ENCODE measurements at regions not wholly inside any gene's neighbourhood (a gene's known extent, or its start where the extent isn't known, plus 50 kb on each side); places are given as distances from the start of the nearest gene placed in this dataset.
A peak's percentile ranks its signal among the peaks of the same experiment; 100 is the strongest.

DNA sequence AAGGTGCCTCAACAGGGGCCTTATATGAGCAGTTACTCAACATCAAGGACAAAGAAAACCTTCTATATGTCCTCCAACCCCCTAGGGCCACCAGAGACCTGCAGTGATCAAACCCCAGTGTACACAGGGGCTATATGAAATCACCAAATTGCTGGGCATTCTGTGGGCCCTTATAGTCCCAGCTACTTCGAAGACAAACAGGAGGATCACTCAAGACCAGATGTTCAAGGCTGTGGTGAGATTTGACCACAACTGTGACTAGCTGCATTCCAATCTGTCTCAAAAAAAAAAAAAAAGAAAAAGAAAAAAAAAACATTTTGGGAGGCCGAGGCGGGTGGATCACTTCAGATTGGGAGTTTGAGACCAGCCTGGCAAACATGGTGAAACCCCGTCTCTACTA is 51.0 kb upstream of the PRB2 start:
- DNase-seq = no peak

DNA sequence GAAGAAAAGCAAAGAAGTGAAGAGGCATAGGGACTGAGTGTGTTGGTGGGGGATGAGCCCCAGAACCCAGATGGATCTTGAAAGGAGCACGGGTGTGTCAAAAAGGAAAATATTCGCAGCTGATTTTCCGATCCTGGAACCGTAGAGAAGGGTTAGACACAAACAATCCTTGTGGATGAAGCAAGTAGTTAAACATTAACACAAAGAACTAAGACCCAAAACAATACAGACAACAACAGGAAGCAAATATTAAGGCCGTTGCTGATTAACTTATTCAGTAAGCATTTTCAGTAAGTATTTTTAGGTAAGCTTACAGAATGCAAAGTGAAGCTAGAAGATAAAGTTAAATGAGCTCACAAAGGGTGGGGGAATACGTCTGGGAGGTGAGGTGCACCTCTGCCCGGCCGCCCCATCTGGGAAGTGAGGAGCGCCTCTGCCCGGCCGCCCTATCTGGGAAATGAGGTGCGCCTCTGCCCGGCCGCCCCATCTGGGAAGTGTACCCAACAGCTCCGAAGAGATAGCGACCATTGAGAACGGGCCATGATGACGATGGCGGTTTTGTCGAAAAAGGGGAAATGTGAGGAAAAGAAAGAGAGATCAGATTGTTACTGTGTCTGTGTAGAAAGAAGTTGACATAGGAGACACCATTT is 62.8 kb upstream of the PRB2 start:
- DNase-seq = no peak

DNA sequence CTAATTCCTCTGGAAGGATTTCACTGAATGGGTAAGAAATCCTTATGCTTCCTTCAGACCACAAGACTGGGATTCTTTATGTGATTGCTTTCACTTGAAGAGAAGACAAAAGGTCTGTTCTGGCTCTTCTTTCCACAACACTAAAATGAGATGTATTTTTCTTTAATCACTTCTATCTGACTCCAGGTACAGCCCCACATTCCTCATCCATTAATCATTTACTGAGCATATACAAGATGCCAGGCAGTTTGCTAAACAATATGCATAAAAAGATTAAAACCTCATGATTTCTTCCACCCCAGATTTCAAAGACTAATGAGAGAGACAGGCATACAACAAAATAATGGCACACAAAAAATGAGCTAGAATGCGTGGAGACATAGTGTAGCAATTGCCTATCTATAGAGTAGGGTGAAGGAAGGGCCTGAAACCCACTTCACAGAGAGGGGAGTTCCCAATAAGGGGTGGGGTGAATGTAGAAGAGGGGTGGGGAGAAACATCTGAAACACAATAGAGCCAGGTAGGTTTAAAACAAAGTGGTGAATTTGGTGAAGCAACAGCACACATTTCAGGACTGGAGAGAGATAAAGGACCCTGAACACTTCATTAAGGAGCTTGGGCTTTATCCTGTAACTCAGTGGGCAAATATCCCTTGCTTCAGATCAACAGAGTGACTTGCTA is 65.1 kb upstream of the PRB2 start:
- no peak for DNase-seq

DNA sequence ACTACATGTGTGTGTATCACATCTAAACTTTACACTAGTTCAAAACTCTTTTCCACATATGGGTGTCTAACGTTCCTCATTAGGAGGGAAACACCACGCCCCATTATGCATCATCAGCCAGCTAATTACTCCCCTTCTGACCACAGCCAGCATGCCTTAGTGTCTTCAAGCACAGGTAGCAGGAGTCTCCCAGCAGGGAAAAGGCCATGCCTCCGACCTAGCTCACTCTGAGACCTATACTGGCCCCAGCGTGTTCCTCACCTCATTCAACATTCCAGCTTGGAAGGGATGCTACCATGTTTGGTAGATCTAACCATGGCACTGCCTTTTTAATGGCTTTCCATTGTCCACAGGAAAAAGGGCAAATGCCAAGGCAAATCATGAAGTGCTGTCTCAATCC is 66.1 kb upstream of the PRB2 start:
- DNase-seq = no peak

DNA sequence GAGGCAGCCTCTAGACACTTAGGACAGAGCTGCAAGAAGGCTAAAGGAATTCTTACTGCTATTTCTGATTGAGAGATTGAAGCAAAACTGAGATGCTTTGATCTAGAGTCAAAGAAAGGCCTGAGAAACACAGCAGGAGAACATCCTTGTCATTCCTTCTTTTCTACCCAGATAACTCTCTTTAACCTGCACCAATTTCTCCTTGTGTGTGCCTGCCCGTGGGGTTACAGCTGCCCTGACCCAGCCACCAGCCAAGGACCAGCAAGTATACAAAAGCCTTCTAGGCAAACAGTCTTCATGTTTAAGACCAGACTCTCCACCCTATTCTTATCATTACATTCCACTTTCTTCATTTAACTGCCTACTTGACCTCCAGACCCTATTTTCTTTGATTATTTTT is 81.7 kb upstream of the PRB2 start:
- no peak for DNase-seq

DNA sequence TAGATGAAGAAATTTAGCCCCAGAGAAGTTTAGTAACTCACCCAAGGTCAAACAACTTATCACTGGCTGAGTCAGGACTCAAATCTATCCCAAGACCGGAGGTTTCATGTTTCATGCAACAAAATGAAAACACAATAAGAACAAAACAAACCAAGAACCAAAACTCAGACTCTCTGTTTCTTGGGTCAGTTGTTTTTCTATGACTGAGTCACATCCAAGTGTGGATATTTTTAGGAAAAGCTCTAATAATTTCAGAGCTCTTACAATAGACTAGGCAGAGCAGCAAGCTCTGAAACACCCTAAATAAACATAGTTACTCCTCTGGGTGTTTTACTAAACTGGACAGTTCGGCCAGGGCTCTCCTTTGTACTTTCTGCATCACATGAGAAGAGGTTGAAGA is 87.6 kb upstream of the PRB2 start:
- DNase-seq = no peak

DNA sequence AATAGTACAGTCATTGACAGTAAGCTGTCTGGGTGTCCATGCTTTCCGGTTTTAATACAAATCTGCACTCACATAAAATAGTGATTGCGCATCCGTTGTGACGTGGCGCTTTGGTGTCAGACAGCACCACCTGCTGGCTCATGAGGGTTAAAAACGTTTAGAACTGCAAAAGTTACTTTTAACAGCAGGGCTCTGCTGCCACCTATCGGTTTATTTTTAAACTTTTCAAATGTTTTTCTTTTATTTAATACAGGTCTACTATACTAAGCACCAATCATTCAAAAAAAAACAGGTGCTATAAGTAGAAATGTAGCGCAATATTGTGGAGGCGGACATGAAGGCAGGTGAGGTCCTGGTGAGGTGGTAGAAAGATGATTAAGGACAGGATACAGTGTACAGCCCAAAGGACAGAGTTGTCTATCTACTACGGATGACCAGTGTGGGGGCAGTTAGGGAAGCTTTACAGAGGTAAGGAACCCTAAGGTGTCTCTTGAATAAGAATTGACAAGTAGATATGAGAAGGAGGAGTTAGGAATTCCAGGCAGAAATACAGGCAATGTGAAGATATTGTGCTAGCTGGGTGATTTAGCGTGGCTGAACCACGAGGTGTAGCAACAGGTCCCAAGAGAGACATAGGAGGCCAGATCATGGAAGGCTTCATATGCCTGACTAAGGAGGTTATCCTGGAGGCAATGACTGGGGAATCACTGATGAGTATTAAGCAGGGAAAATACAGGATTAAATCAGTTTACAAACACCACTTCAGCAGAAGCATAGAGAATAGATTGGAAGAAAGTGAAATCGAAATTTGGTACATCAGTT is 91.5 kb upstream of the PRB2 start:
- DNase-seq = peak; percentile 90 to 91

DNA sequence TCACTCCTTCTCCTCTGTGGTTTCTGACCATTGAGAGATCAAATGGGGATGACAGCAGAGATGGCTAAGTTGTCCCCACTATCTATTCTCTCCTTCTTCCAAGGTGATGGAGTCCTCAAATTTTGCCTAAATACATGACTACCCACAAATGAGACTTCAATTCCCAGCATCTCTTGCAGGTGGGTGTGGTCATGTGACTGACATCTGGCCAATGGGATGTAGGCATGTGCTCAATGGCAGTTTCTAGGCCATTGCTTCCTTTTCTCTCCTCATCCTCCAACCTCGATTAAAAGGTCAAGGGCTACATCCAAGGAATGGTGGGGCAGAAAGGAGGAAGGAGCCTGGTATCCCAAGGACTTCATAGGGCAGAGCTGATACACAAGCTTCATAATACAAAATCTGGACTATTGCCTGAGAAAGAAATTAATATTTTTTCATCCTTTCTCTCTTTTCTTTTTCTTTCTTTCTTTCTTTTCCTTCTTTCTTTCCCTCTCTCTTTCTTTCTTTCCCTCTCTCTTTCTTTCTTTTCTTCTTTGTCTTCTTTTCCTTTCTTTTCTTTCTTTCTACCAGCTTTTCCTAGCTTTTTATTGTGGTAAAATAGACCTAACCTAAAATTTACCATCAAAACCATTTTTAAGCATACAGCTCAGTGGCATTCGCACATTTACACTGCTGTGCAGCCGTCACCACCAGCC is 100.9 kb upstream of the PRB2 start:
- DNase-seq = no peak

DNA sequence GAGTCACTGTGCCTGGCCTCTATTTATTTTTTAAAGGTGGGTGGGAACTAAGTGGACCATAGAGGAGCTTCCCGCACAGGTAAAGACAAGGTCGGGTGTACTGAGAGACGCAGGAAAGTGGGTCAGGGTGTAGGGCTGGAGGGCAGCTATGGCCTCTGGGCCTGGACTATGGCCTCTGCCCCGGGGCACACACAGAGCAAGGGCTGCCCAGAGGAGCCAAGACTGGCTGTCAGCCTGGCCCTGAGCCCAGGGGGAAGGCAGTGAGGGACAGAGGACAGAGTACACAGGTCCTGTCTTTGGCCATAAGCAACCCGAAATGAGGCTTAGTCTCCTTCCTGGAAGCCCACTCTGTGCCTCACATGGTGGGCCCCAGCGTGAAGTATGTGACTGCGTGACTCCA is 102.1 kb upstream of the PRB2 start:
- no peak for DNase-seq

DNA sequence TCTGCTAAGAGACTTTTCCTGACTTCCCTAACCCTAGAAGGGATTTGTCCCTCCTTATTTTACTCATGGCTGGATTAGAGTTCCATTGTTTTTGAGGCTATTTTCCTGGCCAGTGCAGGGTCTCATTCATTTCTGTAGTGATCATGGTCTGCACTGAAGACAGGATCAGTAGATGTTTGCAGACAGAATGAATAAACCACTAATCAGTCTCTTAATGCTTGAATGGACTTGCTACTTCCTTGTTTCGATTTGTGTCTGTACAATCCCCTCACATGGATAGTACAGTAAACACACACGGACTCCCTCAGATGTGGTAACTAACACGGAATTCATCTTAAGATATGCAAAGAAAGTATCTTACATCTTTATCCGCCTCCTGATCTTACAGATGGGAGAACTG is 102.6 kb upstream of the PRB2 start:
- no peak for DNase-seq

DNA sequence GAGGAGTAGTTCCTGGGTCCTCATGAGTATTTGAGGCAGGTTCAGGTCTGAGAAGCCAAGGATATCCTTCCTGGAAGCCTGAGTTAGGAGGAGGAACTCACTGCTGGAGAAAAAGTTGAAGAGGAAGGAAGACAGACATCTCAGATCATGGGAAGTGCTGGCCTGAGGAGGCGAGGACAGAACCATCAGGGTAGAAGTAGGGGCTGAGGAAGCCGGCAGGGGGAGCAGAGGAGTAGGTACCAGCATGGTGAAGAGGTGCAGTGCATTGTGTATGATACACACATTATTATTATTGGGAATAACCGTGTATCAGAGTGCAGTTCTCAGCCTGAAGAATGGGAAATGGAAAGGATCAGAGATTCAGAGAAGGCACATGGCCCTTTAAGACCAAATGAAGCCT is 103.2 kb upstream of the PRB2 start:
- peak in 1 of 2 donors; percentile 16 for DNase-seq

DNA sequence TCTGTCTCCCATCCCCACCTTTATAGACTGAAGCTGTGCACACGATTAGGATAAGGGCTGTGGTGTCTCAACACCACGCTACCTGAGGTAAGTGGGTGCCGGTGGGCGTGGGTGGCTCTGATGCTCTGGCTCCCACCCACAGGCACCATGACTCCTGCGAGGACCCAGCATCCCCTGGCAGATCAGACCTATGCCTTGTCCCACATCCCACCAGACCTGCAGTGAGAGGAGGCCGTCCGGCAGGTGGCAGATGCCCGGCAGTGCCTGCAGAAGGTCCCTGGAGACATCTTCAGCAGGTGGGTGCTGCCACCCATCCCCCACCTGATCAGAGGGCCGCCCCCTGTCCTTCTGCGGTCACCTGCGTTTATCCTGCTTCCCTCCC is 104.4 kb upstream of the PRB2 start:
- no peak for DNase-seq

DNA sequence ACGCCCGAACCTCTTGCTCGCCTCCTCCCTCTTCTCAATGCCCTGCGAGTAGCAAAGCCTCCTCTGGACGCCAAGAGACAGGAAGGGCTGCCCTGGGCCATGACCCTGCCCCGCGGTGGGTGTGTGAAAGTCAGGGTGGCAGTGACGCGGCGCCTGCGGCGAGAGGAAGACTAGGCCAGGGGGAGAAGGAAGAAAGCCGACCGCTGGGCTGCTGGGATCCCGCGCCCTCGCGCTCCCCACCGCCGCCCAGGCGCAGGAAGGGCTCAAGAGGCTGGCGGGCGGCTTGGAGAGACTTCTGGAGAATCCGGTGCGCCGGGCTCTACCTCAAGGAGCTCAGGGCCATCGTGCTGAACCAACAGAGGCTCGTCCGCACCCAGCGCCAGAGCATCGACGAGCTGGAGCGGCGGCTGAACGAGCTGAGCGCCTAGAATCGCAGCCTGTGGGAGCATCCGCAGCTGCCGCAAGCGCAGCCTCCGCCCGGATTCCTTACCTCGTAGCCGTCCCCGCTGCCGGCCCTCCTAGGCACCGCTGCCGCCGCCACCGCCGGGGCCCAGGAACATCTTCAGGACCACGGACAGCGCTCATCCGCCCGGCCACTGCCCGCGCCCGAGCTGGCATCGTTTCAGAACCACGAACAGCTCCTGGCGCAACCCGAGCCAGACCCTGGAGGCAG is 105.0 kb upstream of the PRB2 start:
- peak; percentile 66 to 77 for DNase-seq

DNA sequence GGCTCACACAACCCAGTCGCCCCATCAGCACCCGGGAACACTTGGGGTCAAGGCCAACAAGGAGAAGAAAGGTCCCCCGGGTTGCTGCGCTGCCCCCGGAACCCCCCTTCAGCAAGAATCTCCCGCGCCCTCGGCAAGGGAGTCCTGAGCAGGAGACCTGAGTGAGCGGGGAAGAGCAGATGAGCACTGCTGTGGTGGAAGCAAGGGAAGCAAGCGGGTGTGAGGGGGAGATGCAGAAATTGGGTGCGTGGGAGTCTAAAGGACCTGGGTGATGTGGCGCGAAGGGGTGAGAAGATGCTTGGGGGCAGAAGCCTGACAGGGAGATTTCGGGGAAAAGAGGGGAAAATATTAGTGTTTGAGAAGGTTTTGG is 105.5 kb upstream of the PRB2 start:
- no peak for DNase-seq

DNA sequence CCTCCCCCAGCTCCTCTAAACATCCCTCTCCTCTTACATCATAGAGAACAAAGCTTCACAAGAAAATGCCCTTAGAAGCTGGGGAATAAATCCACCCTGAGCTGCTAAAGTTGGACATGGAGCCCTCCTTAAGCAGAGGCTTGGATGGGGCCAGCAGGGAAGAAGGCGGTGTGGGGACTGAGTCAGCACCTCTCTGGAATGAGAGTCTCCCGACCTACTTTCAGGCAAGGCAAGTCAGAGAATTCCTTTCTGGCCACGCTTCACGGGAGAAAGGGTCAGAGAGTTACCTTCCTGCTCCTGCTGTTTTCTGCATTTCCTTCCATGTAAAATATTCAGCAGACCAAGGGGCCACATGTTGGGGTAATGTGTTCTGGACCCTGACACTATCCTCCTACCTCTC is 113.3 kb upstream of the PRB2 start:
- no peak for DNase-seq

DNA sequence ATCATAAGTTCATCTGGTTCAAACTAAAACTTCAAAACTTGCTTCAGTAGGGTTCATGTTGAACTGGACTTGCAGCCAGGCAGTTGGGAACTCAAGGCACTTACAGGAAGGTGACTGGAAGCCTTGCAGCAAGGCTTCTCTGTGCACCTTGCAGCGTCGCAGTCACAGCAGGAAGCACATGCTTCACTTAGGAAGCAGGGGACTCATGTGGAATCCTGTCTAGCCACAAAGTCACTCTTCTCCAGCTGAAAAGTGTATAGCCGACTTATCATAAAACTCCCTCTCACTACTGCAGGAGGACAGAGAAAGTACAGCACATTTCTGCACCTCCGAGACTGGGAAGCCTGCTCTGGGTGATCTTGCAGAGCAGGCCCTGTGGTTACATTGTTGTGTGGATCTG is 114.0 kb upstream of the PRB2 start:
- DNase-seq = no peak

DNA sequence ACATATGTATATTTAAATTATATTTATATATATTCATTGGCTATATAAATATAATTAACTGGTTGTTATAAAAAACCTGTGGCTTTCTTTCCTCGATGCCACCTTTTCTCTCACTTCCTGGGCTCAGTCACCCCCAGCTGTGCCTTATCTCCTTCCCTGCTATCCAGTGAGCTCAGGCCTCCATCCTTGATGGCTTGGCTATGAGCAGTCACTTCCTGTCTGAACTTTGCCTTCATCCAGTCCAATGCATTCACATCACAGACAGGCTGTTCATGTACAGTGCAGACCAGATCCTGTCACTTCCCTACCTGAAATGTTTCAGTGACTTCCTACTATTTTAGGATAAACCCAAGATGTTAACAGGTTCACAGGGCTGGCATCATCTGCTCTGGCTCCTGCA is 115.3 kb upstream of the PRB2 start:
- no peak for DNase-seq

DNA sequence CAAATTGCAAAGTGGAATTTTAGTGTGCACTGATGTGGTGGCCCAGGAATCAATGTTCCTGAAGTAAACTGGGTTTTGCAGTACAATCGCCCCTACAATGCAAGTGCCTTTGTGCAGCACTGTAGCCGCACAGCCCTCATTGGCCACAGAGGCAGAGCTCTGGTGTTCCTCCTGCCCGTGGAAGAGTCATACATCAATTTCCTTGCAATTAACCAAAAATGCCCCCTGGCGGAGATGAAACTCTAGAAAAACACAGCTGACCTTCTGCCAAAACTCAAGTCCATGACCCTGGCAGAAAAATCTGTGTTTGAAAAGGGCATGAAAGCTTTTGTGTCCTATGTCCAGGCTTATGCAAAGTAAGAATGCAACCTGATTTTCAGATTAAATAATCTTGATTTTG is 117.9 kb upstream of the PRB2 start:
- no peak for DNase-seq

DNA sequence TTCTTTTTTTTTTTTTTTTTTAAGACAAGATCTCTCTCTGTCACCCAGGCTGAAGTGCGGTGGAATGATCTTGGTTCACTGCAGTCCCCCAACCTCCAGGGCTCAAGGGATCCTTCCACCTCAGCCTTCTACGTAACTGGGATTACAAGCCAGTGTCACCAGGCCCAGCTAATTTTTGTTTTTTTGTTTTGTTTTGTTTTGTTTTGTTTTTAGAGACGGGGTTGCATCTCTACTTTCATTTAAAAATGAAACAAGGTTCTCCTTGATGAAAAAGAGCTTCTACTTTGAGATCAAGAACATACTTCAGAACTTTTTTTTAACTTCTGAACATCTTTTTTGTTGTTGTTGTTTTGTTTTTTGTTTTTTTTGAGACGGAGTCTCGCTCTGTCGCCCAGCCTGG is 121.7 kb upstream of the PRB2 start:
- DNase-seq = no peak

DNA sequence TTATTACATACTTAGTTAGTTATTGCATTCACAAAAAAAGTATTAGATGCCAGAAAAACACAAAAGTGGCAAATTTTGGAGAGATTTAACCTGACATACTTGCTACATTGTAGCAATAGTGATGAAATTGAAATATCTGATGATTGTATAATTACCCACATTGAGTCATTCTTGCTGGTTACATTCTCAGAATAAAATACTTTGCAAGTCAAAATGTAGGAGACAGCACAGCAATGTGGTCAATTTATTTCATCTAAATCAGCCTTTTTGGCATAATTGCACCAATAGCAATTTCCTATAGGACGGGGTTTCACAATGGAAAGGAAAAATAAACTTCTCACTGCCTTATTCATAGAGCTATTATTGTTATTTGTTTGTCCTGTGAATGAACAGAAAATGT is 125.0 kb upstream of the ETV6 start:
- no peak for DNase-seq

DNA sequence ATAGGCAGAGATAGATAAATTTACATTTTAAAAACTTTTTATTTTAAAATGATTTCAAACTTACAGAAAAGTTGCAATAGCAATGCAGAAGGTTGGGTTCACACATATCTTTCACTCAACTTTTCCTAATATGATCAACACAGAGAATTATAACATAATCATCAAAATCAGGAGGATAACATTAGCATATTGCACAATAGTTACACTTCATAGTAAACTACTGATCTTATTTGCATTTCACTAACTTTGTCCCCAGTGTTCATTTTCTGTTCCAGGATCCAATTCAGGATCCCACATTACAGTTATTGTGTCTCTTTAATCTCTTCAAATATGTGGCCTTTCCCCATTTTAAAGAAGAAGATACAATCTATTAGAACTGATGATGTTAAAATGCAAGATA is 115.4 kb upstream of the ETV6 start:
- DNase-seq = no peak

DNA sequence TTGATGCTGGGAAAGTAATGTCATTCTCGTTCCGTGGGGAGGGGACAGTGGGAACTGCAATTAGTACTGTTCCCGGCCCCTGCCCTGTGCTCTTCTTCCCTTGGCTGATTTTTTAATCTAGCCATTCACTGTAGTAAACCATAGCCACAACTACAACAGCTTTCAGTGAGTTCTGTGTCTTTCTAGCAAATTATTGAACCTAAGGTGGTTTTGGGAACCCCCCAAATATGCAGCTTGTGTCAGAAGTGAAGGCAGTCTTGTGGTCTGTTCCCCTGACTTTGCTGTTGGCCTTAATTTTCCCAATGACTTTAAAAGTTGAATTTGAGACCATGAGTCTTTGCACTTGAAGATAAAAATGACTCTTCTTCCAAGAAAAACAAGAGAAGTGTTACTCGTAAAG is 114.3 kb upstream of the ETV6 start:
- DNase-seq = no peak

DNA sequence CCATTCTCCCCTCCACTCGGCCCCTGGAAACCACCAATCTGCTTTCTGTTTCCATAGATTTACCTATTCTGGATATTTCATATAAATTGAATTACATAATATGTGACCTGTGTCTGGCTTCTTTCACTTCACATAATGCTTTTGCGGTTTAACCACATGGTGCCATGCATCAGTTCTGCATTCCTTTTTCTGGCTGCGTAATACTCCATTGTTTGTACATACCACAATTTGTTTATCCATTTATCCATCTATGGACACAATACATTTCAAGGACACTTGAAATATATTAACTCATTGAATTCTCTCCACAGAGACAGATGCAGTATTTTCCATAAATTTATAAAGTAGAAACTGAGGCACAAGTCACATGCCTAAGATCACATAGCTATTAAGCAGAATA is 110.3 kb upstream of the ETV6 start:
- DNase-seq = no peak

Measured in inflammatory macrophage (primary cell).